Germinal center (tissue), 1 donor: ENCODE measurements at regions not wholly inside any gene's neighbourhood (a gene's known extent, or its start where the extent isn't known, plus 50 kb on each side); places are given as distances from the start of the nearest gene placed in this dataset.

Source experiments
- DNase-seq: peaks from one replicate; pipeline ENCODE4 v3.0.0; 2012; ENCODE audit warnings: mixed read lengths, low spot score

DNA sequence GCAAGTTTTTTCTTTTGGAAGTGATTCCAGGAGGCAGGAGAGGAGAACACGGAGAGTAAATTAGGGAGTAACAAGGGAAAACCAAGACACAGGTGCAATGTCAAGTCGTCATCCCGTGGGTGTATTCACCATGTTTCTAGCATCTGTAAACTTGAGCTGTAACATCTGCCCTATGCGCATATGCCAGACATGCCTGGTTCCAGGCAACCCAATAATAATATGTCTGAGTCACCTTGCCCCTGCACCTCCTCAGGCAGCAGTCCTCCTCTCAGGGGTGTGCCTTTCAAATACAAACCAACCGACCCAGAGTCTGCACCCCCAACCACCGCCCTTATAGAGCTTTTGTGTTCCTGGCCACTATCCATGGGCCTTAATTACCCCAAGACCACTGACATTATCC is 107.0 kb upstream of the PDE1C start:
- no peak for DNase-seq

GRCh38 chr7:32175099-32175498 is 104.9 kb upstream of the PDE1C start:
- DNase-seq: no peak

GRCh38 chr7:32171248-32171647 is 101.0 kb upstream of the PDE1C start:
- no peak for DNase-seq

- no peak for DNase-seq
These were observed 100.6 kb upstream of the PDE1C start for GRCh38 chr7:32170838-32171237.

DNA sequence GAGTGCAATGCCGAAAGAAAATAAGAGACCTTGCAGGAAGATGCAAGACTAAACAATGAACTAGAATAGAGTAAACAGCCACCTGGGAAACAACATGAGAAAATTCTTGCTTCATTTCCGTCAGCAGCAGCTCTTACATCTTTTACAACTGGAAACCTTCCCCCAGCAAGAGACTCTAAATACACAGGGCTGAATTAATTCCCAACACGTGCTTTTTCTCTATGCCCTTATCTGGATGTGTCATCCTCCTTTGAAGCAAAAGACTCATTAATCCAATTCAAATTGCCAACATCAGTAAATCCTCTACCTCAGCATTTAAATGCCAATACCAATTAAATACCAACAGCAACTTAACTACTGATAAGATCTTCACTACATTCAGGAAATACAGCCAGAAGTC is 99.0 kb upstream of the PDE1C start:
- no peak for DNase-seq

DNA sequence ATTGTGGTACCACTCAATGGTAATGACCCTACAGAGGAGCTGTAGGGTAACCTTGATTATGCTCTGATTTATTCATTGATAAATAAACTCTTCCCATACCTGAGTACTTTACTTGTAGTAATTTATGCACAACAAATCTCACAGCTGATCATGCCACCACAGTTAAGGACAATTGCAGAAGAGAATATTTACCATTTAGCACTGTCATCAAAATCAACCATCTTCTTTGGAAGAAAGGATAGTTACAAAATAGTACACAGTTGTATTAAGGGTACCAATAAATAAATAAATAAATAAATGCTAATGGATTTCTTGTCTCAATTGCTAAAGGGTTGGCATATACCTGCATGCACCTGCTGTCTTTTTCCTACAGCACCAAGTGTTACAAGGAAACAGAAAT is 97.6 kb upstream of the PDE1C start:
- no peak for DNase-seq

DNA sequence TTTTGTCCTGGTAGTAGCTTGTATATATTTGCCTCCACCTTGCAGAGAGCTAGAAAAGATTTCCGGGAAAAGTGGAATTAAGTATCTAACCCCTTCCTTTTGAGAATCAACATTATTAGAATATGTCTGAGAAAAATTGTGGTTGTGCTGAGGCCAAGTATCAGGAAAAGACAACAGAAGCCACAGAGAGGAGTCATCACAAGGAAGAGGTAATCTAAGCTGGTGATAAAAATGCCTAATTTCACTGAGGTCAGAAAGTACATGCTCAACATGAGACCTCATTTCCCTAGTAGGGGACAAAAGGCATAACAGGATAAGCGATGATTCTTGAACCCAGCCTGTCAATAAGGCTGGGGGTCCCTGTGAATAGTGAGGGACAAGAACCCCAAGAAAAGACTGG is 97.0 kb upstream of the PDE1C start:
- DNase-seq: no peak

DNA sequence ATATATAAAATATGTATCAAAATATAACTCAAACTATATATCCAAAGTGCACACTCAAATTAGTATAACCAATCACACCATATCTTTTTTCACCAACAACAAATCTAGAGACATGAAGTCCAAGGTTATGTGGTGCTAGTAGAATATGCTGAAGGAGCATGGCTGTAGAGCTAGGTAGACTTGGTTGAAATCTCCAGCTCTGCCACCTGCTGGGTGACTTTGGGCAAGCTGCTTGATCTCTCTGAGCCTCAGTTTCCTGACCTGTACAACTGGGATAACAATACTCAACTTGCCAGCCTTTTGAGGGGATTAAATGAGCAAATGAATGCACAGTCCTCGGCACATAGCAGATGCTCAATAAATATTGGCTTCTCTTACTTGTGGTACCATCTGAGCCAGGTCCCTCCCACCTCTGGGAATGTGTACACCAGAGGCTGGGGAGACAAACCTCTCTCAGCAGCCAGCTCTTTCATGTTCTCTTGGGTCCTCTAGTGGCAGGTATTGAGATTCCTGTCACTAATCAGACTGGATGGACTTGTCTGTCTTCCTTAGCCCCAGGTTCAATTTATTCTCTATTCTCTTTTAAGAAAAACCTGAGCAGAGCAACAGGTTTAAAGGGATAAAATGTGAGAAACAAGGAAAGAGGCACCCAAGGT is 94.3 kb upstream of the PDE1C start:
- no peak for DNase-seq

GRCh38 chr7:32163896-32164295 is 93.7 kb upstream of the PDE1C start:
- DNase-seq: no peak

DNA sequence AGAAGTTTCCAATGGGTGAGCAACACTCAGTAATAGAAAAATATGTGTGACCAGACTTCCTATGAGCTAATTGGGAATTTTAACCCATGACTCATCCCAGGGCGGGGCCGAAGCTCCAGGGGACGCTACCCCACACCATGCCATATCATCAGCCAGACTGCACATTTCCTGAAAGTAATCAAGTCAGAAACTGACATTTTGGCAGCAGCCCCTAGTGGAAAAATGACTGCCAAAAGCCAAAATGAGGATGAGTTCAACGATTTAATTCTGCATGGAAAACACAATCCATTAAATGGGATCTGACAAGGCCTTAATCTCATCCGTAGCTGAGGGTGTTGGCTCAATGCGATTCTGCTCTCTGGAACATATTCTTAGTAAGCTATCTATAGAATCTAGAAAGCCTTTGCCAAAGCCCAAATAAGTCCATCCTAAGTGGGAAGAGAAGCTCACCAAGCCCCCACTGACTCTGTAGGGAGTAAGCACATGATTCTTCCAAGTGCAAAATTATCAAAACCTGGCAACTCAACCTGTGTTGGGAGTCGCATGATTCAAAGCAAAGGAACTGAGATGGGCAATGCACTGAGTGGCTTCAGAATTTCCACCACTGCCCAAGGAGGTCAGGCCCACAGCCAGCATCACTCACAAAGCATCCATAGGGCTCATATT is 93.1 kb upstream of the PDE1C start:
- DNase-seq: no peak

GRCh38 chr7:32161708-32162107 is 91.5 kb upstream of the PDE1C start:
- DNase-seq: no peak

DNA sequence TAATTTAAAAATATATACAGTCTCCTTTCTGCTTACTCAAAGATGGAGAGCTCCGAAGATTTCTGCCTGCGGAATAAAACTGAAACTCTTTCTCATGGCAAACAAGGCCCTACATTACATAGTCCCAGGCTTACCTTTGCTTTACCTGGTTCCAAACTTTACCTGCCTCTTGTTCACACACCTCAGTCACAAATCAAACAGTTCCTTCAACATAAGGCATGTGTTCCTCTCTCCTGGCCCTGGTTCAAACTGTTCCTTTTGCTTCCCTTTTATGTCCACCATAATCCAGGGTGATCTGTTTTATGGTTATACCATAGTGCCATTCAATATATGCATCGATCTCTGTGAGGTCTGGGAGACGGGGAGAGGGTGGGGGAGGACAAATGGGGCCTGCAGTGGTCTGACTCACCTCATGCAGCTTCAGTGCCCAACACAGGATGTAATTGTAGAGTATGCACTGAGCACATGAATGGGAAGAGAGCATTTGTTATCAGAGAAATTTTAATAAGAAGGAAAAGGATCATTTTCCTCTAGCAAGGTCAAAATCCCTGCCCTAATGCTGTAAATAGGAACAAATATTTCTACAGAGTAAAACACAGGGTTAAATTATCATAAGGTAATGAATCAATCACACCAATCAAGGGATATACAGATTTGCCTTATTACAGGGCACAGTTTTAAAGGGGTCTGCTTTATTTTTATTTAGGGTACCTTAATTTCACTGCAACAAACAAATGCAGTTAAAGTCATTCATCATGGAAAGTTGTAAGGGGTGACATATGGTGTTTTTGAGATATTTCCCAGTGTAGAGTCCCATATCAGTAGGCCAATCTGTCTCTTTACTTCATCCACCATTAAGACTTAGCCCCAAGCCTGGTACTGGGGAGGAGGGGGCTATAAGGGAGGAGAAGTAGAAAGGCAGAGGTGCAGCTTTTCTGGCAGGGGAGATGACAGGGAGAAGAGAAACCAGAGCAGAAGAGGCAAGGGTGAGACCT is 88.8 kb upstream of the PDE1C start:
- DNase-seq: no peak

- DNase-seq: no peak
These were observed 87.9 kb upstream of the PDE1C start for GRCh38 chr7:32158076-32158475.

- DNase-seq: no peak
These were observed 85.5 kb upstream of the PDE1C start for GRCh38 chr7:32155712-32156111.

DNA sequence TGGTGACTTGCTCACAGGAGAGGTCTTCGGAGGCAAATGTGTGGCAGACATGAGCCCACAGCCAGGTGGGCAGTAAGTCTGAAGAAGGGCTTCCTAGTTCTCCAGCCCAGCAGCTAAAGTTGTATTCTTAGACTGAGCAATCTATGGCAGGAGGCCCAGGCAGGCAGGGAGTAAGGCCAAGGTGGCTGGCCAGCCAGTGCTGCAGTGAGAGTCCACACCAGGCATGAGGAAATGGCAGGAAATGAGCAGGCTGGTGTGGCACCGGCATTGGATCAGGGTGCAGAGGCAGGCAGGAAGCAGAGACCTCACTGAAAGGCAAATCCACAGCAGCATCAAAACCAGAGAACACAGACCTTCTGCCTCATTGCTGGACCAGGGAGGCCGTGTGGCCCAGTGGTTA is 84.6 kb upstream of the PDE1C start:
- DNase-seq: no peak

DNA sequence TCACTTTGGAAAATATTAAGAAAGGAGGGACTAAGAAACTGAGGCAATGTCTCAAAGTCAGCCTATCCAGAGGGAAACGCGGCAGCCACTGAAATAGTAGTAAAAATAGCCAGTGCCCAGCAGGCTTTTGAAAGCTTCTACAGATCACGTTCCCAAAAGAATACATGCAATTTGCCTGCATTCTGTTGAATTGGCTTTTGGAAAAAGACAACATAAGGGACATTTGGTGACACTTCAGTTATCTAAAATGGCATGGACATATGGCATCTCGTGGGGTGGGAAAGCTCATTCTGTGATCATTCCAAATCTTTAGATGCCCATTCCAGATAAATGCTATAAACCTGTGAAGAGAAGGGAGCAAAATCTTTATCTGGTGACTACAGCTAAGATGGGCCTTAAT is 82.8 kb upstream of the PDE1C start:
- DNase-seq: no peak

GRCh38 chr7:32152576-32152975 is 82.4 kb upstream of the PDE1C start:
- DNase-seq: no peak

DNA sequence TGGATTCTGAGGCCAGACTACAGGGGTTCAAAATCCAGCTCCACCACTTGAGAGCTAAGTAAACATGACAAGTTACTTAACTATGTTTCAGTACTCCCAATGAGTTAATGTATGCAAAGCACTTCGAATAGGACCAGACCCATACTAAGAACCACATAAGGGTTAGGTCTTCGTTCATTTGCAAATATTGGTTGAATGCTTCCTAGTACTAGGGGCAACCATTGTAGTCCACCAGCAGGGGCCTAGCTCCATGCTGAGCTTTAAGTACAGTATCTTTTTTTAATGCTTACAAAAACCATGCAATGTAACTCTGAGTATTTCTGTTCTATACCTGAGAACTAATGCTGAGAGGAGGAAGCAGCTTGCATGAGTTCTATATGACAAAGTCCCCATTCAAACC is 80.4 kb upstream of the PDE1C start:
- DNase-seq: no peak

- DNase-seq: no peak
These were observed 79.8 kb upstream of the PDE1C start for GRCh38 chr7:32150039-32150438.

DNA sequence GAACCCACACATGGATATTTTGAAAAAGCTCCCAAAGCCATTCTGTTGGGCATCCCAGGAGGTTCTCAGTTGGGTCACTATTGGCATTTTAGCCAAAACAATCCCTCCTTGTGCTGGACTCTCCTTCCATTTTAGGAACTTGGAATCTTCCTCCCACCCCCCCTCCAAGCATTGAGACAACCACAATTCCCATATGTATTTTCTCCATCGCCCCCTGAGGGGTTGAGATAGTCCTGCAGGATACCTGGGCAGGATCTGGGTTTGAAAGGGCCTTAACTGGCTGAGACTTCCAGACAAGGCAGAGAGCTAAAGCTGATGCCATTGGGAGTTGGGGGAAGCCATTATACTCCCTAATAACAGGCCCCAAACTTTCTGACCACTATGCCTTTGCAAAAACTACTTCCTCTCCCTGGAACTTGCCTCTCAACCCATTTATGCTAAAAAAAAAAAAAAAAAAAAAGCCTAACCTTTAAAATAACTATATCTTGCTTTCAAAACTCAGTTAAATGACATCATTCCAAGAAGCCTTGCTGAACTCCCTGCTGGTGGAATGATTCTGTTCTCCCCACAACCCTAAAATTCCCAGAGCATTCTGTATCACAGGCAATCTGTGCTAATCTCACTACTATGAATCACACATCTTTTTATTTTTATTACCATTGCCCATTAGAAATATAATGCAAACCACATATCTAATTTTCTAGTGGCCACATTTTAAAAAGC is 77.5 kb upstream of the PDE1C start:
- DNase-seq: no peak

DNA sequence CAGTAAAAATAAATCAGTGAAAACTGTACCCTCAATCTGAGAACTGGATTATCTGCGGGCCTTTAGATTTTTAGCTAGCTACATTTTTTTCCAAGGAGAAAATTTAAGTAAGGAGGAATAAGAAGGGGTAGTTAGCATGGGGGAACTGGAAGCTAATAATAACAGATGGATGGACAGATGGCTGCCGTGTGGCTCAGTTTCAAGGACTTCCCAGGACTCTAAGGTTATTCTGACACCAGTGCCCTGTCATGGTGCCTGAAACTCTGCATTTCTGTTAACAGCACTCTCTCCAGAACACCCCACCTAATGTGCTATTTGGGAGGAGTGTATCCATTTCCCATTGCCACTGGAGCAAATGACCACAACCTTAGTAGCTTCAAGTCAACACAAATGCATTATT is 75.7 kb upstream of the PDE1C start:
- no peak for DNase-seq

DNA sequence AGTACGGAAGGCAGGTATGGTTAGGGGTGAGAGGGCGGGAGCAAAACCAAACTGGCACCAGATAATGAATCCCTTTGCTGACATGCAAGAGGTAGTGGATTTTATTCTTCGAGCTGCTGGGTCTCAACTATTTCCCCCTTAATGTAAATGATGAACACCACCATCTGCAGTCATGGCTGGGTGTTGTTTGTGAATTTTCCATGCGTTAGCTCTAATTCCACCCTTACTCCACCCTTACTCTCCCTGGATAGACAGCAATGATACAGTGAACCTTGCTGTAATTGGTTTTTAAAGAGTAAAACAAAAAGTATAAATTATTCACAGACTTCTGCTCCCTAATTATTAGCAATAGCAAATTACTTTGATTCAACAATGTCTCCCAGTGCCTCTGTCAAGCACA is 74.5 kb upstream of the PDE1C start:
- DNase-seq: no peak
